Activated gamma-delta T cell treated with anti-CD3 and anti-CD28 coated beads, Interleukin-2, amount 50 U/mL, for 16 hours (primary cell): ENCODE measurements at regions not wholly inside any gene's neighbourhood (a gene's known extent, or its start where the extent isn't known, plus 50 kb on each side); places are given as distances from the start of the nearest gene placed in this dataset.

Experiments
- DNase-seq: peaks from one replicate; pipeline ENCODE4 v3.0.0-alpha.2; 2020; ENCODE audit warnings: low read depth

- no peak for DNase-seq
These were observed 53.5 kb upstream of the CHODL start for GRCh38 chr21:18191139-18191538.

GRCh38 chr21:18178509-18178908 lies 66.1 kb upstream of the CHODL start:
- no peak for DNase-seq

DNA sequence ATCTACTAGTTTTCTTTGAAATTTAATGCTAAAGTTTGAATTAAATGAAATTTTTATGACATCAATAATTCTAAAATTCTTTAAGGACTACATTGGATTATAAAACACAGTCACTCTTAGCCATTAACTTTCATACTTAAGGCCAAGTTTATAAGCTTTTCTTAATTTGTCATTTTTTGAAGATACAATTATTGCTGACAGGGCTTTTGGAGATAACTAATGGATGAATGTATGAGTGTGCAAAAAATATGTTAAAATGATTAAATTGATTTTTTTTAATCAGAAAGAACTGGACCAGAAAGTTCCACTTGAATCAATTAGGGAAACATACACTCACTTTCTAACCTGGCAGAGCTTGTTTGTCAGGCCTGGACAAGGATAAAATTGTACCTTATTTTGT lies 70.3 kb upstream of the CHODL start:
- no peak for DNase-seq

- DNase-seq: no peak
These were observed 73.8 kb upstream of the CHODL start for GRCh38 chr21:18170829-18171228.

DNA sequence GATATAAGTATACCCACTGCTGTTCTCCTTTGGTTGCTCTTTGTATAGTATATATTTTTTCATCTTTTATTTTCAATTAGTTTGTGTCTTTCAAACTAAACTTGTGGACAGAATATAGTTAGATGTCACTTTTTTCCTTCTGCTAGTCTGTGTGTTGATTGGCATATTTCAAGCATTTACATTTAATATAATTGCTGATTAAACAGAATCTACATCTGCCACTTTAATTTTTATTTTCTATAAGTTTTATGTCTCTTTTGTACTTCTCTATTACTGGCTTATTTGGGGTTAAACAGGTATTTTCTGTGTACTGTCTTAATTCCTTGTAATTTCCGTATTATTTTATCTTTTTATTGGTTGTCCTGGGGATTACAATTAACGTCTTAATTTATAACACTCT lies 74.4 kb upstream of the CHODL start:
- no peak for DNase-seq

GRCh38 chr21:18168108-18168507 lies 76.5 kb upstream of the CHODL start:
- DNase-seq: no peak

- no peak for DNase-seq
These were observed 79.7 kb upstream of the CHODL start for GRCh38 chr21:18164933-18165332.

- DNase-seq: no peak
These were observed 80.2 kb upstream of the CHODL start for GRCh38 chr21:18164483-18164882.

GRCh38 chr21:18163956-18164355 lies 80.7 kb upstream of the CHODL start:
- no peak for DNase-seq

- DNase-seq: no peak
These were observed 82.8 kb upstream of the CHODL start for GRCh38 chr21:18161841-18162240.

DNA sequence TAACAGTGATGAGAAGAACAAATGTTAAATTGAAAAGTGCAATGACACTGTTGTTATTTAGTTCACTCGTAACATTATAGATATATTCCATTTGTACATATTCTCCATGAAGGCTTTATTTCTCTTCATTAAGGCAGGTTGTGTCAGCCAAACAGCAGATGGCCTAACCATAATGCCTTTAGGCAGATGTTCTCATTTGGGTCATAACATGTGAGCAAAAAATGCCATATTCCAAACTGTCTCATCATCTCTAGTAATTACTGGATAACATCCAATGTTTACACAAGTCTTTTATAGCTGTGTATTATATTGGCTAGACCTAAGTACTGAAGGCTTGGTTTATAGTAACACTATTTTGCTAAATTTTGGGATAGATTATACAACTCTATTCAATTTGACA lies 87.2 kb upstream of the CHODL start:
- DNase-seq: no peak

DNA sequence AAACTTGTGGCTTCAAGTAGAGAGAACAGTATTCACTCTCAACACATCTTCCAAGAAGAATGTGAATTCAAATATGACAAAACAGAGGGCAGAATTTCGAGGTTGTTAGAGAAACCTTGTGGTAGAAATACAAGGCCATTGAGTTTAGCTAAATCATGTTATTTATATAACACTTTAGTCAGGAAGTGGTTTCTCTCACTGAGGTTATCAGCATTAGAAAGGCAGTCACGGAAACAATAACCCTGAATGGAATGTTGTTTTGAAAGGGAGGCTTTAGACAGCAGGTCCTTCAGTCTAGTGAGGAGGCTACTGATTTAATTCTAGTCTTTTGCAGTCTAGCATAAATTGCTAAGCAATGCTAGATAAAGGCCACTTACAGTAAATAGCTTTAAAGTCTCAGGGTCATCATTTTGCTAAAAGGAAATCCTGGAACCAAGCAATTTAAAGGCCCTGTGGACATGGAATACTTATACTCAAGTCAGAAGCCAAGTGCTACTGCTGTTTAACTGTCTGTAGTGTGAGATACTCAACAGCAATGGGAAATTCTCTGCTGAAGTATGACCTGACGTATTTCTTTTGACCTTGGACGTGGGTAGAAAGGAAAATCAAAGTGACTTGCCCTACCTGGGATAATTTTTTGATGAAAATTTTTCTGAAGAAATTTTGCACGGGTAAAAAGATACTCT lies 89.0 kb upstream of the CHODL start:
- no peak for DNase-seq

GRCh38 chr21:18153063-18153462 lies 91.6 kb upstream of the CHODL start:
- DNase-seq: no peak

GRCh38 chr21:18152371-18152770 lies 92.3 kb upstream of the CHODL start:
- no peak for DNase-seq

- DNase-seq: no peak
These were observed 93.6 kb upstream of the CHODL start for GRCh38 chr21:18151046-18151445.

DNA sequence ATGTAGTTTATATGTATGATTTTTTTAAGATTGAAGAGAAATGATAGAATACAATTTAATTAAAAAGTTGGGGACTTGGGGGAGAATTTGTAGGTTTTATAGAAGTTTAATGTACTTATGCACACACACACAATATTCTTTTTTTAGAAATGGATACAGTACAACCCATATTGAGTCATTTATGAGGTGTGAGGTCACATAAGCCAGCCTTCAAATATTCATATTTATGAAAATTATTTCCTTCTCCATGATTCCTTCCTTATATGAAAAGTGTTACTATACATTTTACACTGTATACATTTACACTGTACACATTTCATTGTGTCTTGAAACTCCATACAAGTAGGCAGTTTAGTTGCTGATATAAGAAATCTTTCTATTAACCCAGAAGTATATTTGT lies 96.2 kb upstream of the CHODL start:
- no peak for DNase-seq

DNA sequence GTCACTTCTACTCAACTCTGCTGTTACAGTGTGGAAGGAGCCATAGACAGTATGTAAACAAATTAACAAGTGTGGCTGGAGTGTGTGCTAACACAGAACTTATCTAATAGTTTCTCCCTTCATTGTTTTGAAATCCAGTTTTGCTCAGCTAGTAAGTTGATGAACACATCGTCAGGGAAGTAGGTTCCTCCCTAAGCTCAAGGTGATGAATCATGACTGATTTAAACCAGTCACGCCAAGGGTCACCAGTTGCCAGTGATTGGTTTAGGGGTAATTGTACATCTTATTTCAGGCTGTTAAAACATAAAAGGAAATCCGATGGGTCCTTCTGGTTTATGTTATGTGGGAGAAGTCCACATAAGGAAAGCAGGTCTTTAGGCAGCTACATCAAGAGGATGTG lies 97.0 kb upstream of the CHODL start:
- no peak for DNase-seq

GRCh38 chr21:18146820-18147219 lies 97.8 kb upstream of the CHODL start:
- no peak for DNase-seq

DNA sequence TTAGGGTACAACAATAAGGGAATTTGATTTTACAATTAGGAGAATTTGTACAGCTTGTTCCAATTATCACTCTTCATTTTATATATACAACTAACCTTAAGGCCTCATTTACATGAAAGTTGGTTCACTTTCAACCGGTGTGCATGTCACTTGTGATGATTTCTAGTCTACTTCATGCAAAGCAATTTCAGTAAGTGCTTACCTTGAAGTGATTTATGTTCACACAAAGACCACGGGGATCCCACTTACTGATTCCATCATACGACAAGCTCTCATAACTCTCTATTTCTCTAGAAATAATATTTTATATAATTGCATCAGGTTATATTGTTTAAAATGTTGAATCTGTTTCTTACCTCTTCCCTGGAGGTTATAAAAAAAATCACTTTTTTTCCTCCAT lies 100.3 kb upstream of the CHODL start:
- DNase-seq: no peak

GRCh38 chr21:18142655-18143054 lies 102.0 kb upstream of the CHODL start:
- no peak for DNase-seq

DNA sequence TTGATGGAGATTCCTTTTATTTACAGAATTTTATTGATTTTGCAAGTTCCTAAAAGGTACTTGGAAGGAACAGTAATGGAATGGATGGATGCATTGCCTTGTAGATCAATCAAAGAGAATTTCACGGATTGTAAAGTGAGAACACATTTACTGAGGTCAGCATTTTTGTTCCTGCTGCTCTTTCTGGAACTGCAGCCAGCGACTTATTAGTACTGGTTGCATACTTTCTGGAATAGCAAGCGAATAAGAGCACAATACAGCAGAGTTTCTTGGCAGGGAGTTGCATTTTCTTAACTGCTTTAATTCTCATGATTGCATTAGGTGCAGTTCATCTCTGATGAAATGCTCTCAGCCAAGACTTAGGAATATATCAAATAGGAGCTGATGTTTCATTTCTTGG lies 106.1 kb upstream of the CHODL start:
- DNase-seq: no peak

DNA sequence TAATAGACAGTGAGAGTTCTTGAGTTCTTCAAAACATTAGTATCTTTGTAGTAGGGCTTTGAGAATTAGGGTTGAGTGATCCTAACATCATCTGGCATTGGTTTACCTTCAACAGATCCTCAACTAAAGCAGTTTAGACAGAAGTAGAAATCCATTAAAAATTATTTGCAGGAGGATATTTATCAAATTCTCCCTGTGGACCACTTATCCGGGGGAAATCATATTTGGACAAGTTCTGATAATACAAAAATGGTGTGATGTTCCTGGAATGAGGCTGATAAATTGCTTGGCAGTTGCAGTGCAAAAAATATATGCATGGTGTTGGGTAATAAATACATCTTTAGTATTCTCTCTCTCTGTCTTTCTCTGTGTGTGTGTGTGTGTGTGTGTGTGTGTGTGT lies 115.1 kb upstream of the CHODL start:
- DNase-seq: no peak

DNA sequence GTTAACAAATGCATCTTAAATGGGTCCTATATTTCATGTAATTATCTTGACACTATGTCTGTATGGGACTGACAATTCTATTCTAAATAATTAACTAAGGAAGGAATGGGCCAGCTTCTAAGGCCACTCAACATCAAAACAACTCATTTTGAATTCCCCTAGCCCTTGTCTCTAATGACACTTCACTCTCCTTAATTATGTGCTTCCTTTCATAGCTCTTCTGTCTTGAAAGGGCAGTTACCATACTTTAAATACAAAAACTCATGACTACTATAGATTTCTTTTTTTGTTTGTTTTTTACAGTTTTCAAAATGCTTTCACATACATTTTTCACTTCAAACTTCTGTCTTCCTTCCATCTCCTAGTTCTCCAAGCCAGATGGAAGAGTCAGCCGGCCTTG lies 126.1 kb upstream of the CHODL start:
- DNase-seq: no peak

DNA sequence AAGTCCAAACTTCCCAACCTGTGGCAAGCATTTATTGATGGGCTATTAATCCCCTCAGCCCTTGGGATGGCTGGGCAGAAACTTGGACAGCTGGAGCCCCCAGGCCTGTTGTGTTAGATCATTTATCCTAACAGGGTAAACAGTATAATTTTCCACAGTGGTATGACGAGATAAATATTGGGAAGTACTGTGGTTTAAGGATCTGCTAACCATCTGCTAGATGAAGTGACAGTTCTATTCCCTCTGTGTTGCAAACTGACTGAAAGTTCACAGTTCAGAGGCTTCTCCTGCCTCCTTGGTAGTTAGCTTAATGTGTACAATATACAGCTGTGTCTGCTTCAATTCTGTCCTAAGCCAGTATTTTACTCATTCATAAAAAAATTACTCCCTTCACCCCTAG lies 127.5 kb upstream of the CHODL start:
- no peak for DNase-seq

DNA sequence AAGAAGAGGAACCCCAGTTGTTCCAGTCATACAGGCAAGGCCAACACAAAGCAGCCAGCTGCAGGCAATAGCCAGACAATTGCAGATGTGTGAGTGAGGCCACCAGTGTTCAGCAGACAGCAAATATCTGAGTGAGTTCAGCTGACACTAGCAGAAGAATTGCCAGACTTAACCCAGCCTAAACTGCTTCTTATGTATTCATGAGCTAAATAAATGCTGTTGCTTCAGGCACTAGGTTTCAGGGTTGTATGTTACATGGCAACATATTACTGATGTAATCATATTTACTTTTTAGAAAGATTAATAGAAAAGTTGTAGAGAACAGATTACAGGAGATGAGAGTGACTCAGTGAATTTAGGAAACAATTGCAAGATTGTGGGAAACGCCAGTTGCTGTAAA lies 129.8 kb upstream of the CHODL start:
- no peak for DNase-seq
